GM12874 (cell line): ENCODE measurements at regions not wholly inside any gene's neighbourhood (a gene's known extent, or its start where the extent isn't known, plus 50 kb on each side); places are given as distances from the start of the nearest gene placed in this dataset.

Experiments used
- TF ChIP-seq, protein P1 (sequence below): IDR thresholded peaks from 2 replicates; pipeline ENCODE4 v1.5.1; 2011; ENCODE audit warnings: low read depth, mild to moderate bottlenecking, control low read depth, low read length, moderate library complexity; ENCODE audit not compliant: insufficient read depth

DNA sequence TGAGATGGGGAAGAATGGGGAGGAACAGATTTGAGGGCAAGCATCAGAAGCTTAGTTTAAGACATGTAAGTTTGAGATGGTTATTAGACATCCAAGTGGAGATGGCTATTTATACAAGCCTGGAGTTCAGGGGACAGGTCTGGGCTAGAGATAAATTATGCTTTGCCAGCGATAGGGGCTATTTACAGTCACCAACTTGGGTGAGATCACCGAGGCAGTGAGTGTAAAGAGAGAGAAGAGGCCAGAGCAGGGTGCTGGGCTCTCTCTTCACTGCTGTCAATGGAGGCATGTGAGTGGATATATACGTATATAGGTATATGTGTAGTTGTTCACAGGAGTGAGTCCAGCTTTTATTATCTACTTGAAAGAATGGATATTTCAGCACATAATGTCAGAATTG, 81.0 kb downstream of the QPCT start:
- TF ChIP-seq, protein P1, sequence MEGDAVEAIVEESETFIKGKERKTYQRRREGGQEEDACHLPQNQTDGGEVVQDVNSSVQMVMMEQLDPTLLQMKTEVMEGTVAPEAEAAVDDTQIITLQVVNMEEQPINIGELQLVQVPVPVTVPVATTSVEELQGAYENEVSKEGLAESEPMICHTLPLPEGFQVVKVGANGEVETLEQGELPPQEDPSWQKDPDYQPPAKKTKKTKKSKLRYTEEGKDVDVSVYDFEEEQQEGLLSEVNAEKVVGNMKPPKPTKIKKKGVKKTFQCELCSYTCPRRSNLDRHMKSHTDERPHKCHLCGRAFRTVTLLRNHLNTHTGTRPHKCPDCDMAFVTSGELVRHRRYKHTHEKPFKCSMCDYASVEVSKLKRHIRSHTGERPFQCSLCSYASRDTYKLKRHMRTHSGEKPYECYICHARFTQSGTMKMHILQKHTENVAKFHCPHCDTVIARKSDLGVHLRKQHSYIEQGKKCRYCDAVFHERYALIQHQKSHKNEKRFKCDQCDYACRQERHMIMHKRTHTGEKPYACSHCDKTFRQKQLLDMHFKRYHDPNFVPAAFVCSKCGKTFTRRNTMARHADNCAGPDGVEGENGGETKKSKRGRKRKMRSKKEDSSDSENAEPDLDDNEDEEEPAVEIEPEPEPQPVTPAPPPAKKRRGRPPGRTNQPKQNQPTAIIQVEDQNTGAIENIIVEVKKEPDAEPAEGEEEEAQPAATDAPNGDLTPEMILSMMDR, result no peak

DNA sequence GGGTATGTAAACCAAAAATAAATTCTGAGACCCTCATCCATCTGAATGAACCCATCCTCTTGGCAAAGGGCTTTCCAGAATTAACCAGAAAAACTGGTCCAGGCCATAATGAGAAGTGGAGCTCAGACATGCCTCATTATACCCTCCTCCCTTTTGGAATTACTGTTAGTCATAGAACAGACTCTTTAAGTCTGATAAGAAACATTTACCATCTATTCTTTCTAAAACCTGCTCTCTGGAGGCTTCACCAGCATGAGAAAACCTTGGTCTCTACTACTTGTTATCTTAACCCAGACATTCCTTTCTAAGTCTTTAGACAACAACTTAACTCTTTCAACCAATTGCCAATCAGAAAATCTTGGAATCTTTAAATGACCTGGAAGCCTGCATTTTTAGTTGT, 82.8 kb downstream of the QPCT start:
- TF ChIP-seq, protein P1, result no peak

DNA sequence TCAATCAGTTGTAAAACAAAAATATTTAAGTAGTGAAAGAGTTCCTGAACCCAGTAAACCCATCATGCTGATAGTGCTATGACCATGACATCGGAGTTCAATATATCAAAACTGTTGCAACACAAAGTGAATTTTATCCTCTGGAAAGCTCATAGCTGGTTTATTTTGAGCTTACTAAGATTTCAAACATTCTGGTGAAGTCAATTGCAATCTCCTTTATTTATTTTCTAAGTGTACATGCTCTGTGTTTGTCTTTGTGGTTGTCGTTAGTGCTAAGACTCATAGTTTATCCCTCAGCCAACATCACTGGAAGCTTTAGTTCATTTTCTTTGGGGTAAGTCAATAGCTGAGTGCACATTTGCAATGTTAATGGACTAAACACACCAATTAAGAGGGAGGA, 91.9 kb downstream of the QPCT start:
- TF ChIP-seq, protein P1, result no peak

DNA sequence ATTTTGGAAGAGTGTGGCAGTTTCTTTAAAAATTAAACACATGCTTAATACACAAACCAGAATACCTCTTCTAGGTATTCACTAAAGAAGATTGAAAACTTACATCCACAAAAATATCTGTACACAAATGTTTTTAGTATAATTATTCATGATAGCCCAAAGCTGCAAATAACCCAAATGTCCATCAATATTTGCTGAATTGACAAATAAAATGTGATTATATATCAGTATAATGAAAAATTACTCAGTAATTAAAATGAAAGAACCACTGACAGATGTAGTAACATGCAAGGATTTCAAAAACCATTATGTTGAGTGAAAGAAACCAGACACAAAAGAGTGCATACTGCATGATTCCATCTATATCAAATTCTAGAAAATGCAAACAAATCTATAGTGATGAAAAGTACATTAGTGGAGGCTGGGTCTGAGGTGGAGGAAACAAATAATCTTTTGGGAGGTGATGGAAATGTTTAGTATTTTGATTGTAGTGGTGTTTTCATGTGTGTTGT, 94.8 kb downstream of the QPCT start:
- TF ChIP-seq, protein P1, result no peak

DNA sequence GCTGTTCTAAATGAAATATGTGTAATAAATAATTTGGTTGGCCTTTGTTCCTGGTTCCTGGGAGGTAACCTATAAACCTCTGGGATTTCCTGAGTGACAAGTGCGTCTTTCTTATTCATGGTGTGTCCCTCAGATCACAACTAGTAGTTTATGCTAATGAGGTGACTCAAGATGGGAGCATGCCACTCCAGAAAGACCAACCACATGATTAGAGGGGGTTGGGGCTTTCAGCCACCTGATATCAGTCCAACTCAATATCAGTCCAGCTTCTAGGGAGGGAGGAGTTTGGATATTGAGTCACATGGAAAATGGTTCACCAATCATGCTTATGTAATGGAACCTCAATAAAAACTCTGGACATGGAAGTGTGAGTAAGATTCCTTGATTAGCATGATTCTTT, 96.6 kb downstream of the QPCT start:
- TF ChIP-seq, protein P1, result no peak

DNA sequence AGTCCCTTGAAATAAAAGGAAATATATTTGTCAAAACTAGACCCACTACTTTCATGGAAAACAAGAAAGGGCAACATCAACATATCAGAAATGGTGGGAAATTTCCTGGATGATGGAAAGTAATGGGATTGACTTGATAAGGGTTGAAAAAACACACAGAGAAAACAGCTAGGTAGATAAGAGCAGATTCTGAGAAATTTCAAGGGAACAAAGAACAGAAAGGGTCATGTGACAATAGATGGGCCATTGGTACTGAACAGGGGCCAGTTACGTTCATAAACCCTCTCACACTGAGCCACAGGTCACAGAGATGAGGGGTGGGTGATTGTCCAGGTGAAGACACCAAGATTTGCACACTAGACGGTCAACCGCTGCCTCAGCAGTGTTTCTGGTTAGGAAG, 98.7 kb downstream of the QPCT start:
- TF ChIP-seq, protein P1, result no peak

DNA sequence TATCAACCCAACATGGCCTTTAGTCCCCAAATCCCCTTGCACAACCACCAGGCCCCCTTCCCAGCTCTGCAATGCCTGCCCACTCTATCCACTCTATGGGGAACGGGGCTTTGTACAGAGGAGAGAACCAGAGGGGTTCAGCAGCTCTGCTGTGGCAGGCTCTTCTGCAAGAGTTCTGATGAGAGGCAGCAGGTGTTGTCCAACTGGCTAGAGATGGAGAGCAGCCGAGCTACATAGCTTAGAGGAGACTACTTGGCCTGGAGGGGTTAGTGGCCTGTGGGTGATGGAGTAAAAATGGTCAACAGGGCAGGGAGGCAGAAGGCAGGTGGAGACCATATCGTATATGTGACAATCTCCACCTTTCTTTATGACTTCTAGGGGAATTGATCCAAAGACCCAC, 103.0 kb downstream of the QPCT start:
- TF ChIP-seq, protein P1, result no peak
